ENCODE measurements at regions not wholly inside any gene's neighbourhood (a gene's known extent, or its start where the extent isn't known, plus 50 kb on each side); places are given as distances from the start of the nearest gene placed in this dataset.
"Not testable (repeated sequence)": the region's sequence is repeated elsewhere in the genome, so short reads cannot be mapped to it uniquely, and the experiment has no call there.

DNA sequence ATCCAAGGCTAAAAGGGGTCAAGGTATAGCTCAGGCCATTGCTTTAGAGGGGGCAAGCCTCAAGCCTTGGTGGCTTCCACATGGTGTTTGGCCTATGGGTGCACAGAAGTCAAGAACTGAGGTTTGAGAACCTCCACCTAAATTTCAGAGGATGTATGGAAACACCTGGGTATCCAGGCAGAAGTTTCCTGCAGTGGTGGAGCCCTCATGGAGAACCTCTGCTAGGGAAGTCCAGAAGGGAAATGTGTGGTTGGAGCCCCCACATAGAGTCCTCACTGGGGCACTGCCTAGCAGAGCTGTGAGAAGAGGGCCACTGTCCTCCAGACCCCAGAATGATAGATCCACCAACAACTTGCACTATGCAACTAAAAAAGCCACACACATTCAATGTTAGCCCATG lies 678.7 kb upstream of the ADGRB3 start:
- DNase-seq (ENCODE audit: low spot score) = no peak
- no peak overlapping the region for H3K27ac Mint-ChIP-seq (ENCODE audit: unreplicated experiment)
- no peaks in the 10 kb centered on the region for H3K36me3 Mint-ChIP-seq (ENCODE audit: low read depth)

DNA sequence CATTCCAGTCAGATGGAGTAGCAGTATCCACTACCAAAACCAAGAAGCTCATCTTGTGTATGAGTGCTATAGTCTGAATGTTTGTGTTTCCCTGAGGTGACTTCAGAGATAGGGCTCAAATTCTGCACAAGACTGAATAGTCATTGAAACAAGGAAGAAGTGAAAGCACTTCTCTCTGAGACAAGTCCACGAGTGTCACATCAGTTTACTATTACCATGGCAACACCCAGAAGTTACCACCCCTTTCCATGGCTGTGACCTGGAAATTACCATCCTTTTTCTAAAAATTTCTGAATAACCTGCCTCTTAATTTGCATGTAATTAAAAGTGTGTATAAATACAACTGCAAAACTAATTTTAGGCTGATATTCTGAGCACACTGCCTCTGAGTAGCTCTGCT lies 682.1 kb upstream of the ADGRB3 start:
- H3K4me3 Mint-ChIP-seq (ENCODE audit: unreplicated experiment) = no peak overlapping the region
- TF ChIP-seq, protein P1, sequence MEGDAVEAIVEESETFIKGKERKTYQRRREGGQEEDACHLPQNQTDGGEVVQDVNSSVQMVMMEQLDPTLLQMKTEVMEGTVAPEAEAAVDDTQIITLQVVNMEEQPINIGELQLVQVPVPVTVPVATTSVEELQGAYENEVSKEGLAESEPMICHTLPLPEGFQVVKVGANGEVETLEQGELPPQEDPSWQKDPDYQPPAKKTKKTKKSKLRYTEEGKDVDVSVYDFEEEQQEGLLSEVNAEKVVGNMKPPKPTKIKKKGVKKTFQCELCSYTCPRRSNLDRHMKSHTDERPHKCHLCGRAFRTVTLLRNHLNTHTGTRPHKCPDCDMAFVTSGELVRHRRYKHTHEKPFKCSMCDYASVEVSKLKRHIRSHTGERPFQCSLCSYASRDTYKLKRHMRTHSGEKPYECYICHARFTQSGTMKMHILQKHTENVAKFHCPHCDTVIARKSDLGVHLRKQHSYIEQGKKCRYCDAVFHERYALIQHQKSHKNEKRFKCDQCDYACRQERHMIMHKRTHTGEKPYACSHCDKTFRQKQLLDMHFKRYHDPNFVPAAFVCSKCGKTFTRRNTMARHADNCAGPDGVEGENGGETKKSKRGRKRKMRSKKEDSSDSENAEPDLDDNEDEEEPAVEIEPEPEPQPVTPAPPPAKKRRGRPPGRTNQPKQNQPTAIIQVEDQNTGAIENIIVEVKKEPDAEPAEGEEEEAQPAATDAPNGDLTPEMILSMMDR (IDR thresholded peaks at IDR 0.05) = no peak
- H3K36me3 Mint-ChIP-seq (ENCODE audit: low read depth) = no peaks in the 10 kb centered on the region
- no peak for DNase-seq (ENCODE audit: low spot score)
- H3K27ac Mint-ChIP-seq (ENCODE audit: unreplicated experiment) = no peak overlapping the region
- H3K27me3 Mint-ChIP-seq (ENCODE audit: low read depth) = no peaks in the 10 kb centered on the region
- H3K4me1 Mint-ChIP-seq (ENCODE audit: low read depth) = no peaks in the 10 kb centered on the region
- H3K9me3 Mint-ChIP-seq (ENCODE audit: low read depth) = peaks cover 12% of the 10 kb centered on the region

More for the DNA sequence above, 678.7 kb upstream of the ADGRB3 start:
- Mint-ChIP-seq H3K4me3 (ENCODE audit: unreplicated experiment) (no peak overlapping the region), H3K9me3 (ENCODE audit: low read depth) (peaks cover 8% of the 10 kb centered on the region), H3K27me3 (ENCODE audit: low read depth) (no peaks in the 10 kb centered on the region), H3K4me1 (ENCODE audit: low read depth) (no peaks in the 10 kb centered on the region)
- TF ChIP-seq, protein P1 (IDR thresholded peaks at IDR 0.05) = no peak

DNA sequence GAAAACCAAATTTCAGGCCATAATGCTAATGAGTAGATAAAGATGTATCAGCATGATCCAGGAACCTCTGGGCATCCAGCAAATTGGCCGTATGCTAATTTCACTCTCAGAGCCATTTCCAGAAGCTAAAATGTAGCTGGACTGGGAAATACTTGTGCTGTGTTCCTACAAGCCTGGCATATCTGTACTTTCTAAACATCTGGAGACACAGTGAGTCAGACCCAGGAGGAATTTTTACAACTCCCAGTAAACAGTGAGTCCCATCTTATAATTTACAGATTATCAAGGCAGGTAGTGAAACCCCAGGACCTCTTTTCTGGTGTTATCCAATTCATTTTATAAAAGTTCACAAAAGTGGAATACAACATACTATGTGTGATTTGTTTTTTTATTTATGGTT lies 683.0 kb upstream of the ADGRB3 start:
- no peak for DNase-seq (ENCODE audit: low spot score)
- Mint-ChIP-seq H3K9me3 (ENCODE audit: low read depth) (peaks cover 15% of the 10 kb centered on the region), H3K27ac (ENCODE audit: unreplicated experiment) (no peak overlapping the region), H3K36me3 (ENCODE audit: low read depth) (no peaks in the 10 kb centered on the region), H3K4me1 (ENCODE audit: low read depth) (no peaks in the 10 kb centered on the region), H3K4me3 (ENCODE audit: unreplicated experiment) (no peak overlapping the region), H3K27me3 (ENCODE audit: low read depth) (no peaks in the 10 kb centered on the region)
- TF ChIP-seq, protein P1 (IDR thresholded peaks at IDR 0.05) = no peak

DNA sequence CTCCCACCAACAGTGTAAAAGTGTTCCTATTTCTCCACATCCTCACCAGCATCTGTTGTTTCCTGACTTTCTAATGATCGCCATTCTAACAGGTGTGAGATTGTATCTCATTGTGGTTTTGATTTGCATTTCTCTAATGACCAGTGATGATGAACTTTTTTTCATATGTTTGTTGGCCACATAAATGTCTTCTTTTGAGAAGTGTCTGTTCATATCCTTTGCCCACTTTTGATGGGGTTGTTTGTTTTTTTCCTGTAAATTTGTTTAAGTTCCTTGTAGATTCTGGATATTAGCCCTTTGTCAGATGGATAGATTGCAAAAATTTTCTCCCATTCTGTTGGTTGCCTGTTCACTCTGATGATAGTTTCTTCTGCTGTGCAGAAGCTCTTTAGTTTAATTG lies 687.3 kb upstream of the ADGRB3 start:
- not testable (repeated sequence) for H3K27me3 Mint-ChIP-seq (ENCODE audit: low read depth); H3K27ac Mint-ChIP-seq (ENCODE audit: unreplicated experiment); H3K4me3 Mint-ChIP-seq (ENCODE audit: unreplicated experiment); H3K4me1 Mint-ChIP-seq (ENCODE audit: low read depth); DNase-seq (ENCODE audit: low spot score); H3K36me3 Mint-ChIP-seq (ENCODE audit: low read depth); H3K9me3 Mint-ChIP-seq (ENCODE audit: low read depth)

DNA sequence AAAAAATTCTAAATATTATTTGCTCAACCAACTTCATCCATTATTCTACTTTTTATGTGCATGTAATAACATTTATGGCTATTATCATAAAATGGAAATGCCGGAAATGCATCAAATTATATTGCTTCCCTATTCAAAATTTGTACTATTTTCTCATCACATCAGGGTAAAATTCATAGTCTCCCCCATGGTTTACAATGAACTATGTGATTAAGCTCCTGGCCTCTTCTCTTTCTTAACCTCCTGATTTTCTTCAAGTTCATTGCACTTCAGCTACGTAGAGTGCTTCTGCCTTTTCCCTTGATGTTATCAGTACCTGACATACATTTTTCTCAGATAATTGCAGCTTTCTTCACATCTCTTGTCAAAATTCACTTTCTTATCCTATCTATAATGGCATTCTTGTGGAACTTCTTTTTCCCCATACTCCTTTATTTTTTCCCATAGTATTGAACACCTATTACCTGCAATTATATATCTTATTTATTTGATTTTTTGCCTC lies 699.1 kb upstream of the ADGRB3 start:
- H3K4me1 Mint-ChIP-seq (ENCODE audit: low read depth) = no peaks in the 10 kb centered on the region
- TF ChIP-seq, protein P1 (IDR thresholded peaks at IDR 0.05) = no peak
- no peak for DNase-seq (ENCODE audit: low spot score)
- no peak overlapping the region for H3K27ac Mint-ChIP-seq (ENCODE audit: unreplicated experiment)
- H3K27me3 Mint-ChIP-seq (ENCODE audit: low read depth) = no peaks in the 10 kb centered on the region
- peaks cover 3% of the 10 kb centered on the region for H3K9me3 Mint-ChIP-seq (ENCODE audit: low read depth)
- H3K36me3 Mint-ChIP-seq (ENCODE audit: low read depth) = no peaks in the 10 kb centered on the region
- no peak overlapping the region for H3K4me3 Mint-ChIP-seq (ENCODE audit: unreplicated experiment)

DNA sequence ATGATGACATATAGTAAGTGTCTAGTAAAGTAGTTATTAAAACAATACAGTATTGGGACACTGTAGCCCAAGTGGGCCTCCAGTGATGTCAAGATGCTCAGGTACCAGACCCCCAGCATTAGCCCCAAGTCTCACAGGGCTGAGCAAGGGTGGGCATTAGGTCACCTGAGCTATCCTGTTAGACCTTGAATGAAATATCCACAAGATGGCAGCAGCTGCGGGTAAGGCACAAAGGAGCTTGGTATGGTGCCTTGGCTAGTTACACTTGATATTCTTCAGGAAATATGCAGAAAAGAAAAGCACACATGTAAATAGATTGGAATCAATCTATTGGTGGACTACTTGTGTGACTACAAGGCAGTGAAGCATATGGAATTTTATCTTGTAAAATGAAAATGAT lies 701.8 kb upstream of the ADGRB3 start:
- no peaks in the 10 kb centered on the region for H3K36me3 Mint-ChIP-seq (ENCODE audit: low read depth)
- H3K4me3 Mint-ChIP-seq (ENCODE audit: unreplicated experiment) = no peak overlapping the region
- H3K4me1 Mint-ChIP-seq (ENCODE audit: low read depth) = no peaks in the 10 kb centered on the region
- peaks cover 7% of the 10 kb centered on the region for H3K9me3 Mint-ChIP-seq (ENCODE audit: low read depth)
- TF ChIP-seq, protein P1 (IDR thresholded peaks at IDR 0.05) = peak; percentile 16
- DNase-seq (ENCODE audit: low spot score) = no peak
- H3K27me3 Mint-ChIP-seq (ENCODE audit: low read depth) = no peaks in the 10 kb centered on the region
- no peak overlapping the region for H3K27ac Mint-ChIP-seq (ENCODE audit: unreplicated experiment)

DNA sequence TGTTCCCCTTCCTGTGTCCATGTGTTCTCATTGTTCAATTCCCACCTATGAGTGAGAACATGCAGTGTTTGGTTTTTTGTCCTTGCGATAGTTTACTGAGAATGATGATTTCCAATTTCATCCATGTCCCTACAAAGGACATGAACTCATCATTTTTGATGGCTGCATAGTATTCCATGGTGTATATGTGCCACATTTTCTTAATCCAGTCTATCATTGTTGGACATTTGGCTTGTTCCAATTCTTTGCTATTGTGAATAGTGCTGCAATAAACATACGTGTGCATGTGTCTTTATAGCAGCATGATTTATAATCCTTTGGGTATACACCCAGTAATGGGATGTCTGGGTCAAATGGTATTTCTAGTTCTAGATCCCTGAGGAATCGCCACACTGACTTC lies 712.5 kb upstream of the ADGRB3 start:
- not testable (repeated sequence) for H3K4me1 Mint-ChIP-seq (ENCODE audit: low read depth); DNase-seq (ENCODE audit: low spot score); H3K9me3 Mint-ChIP-seq (ENCODE audit: low read depth); H3K27ac Mint-ChIP-seq (ENCODE audit: unreplicated experiment); H3K36me3 Mint-ChIP-seq (ENCODE audit: low read depth); H3K27me3 Mint-ChIP-seq (ENCODE audit: low read depth); H3K4me3 Mint-ChIP-seq (ENCODE audit: unreplicated experiment)

DNA sequence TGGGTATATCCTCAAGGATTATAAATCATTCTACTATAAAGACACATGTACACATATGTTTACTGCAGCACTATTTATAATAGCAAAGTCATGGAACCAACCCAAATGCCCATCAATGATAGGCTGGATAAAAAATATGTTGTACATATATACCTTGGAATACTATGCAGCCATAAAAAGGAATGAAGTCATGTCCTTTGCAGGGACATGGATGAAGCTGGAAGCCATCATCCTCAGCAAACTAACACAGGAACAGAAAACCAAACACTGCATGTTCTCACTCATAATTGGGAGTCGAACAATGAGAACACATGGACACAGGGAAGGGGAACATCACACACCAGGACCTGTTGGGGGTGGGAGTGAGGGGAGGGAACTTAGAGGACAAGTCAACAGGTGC lies 715.0 kb upstream of the ADGRB3 start:
- H3K27me3 Mint-ChIP-seq (ENCODE audit: low read depth); H3K4me3 Mint-ChIP-seq (ENCODE audit: unreplicated experiment); H3K36me3 Mint-ChIP-seq (ENCODE audit: low read depth); H3K9me3 Mint-ChIP-seq (ENCODE audit: low read depth); H3K4me1 Mint-ChIP-seq (ENCODE audit: low read depth); DNase-seq (ENCODE audit: low spot score); H3K27ac Mint-ChIP-seq (ENCODE audit: unreplicated experiment): not testable (repeated sequence)
